Stimulated activated CD8-positive, alpha-beta memory T cell treated with anti-CD3 and anti-CD28 coated beads, Interleukin-2, amount 100 ng/mL, for 1 hour (primary cell): ENCODE measurements at regions not wholly inside any gene's neighbourhood (a gene's known extent, or its start where the extent isn't known, plus 50 kb on each side); places are given as distances from the start of the nearest gene placed in this dataset.

ENCODE experiments used
- DNase-seq, 2 donors: peaks; one replicate each; pipeline ENCODE4 v3.0.0-alpha.2; 2020; ENCODE audit warnings: low read depth in 2 of 2

DNA sequence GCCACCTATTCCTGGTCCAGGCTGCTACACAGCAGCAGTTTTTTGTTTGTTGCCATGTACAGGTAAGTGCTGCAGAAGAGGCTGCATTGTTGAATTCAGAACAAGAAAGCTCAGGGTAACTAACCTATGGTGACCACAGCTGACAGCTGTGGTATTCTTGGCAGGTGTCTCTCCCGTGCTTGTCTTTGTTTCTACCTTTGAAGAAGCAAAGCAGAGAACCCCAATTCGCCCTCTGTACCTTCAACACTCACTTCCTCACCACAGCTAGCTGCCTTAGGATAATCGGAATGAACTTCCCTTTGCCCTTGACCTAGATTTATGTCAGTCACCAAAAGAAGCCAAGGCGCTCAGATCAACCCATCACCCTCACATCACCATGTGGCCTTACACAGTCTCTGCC is 1703.3 kb upstream of the SLC10A2 start:
- DNase-seq: no peak

DNA sequence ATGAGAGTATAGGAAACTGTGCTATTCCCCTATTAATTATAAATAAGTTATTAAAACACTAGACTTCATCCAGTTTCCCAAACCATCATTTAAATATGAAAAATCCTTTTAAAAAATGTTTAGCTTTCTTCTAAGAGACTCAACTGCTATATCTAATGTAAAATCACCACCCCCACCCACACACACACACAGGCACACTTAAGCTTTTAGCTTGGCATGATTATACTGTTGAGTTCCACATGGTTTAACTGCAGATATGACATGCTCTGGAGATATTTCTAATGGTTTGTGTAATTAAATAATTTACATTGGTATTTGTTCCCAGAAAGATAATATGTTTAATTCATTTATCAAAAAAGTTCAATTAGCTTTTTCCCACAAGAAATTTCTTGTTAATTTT is 1700.1 kb upstream of the SLC10A2 start:
- DNase-seq: no peak

DNA sequence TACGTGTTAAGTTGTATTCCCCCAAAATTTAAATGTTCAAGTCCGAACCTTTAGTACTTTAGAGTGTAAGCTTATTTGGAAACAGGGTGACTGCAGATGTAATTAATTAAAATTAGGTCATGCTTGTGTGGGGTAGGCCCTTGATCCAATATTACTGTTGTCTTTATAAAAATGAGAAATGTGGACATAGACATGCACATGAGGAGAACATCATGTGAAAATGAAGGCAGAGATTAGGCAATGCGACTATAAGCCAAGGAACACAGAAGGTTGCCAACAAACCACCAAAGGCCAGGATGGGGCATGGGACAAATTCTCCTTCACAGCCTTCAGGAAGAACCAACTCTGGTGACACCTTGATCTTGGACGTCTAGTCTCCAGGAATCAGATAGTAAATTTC is 1698.4 kb upstream of the SLC10A2 start:
- DNase-seq: no peak

DNA sequence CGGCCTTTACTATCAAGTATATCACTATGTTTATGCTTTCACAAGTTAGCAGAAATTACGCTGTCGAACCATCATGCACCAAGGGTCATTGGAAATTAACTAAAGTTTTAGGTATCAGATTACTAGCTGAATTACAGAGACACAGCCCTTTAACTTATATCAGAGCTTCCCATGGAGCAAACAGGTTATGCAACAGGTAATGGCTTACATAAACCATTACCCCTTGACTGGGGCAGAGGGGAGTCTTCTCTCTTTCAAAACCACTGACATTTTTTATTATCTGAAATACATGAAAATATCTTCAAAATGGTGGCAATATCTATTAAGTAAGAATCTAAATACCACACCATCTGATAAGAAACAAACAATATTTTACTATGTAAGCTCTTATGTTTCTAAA is 1692.9 kb upstream of the SLC10A2 start:
- DNase-seq: no peak

DNA sequence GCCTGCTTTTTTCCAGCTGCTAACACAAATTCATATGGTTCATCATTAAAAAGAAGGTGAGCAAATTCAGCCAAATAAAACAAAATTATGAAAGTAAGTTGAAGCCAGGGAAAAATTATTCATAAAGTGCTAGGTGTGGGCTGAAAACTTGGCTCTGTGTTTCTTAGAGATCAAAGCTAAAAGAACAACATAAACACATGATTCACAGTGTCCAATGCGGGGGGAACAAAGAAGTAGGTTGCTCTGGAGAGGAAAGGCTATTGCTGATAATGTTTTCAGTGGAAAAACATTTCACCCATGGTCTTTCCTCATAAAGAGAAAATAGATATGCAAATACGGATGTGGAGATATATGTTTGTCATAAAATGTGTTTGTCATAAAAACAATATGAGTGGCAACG is 1691.5 kb upstream of the SLC10A2 start:
- DNase-seq: no peak

DNA sequence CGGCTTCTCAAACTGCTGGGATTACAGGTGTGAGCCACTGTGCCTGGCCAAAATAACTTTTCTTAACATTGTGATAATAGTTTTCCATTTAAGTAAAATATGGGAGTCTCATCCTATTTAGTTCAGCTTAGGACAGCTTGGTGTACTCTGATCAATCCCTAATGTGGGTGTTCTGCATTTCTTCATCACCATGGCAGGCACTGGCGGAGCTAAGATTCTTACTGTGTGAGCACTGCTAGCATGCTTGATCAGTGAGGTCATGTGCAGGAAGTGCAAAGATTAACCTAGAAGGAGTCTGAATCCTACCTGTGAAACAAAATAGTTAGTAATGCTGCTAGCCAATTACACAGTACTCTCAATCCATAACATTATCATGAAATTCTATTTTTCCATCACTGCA is 1684.2 kb upstream of the SLC10A2 start:
- no peak for DNase-seq

DNA sequence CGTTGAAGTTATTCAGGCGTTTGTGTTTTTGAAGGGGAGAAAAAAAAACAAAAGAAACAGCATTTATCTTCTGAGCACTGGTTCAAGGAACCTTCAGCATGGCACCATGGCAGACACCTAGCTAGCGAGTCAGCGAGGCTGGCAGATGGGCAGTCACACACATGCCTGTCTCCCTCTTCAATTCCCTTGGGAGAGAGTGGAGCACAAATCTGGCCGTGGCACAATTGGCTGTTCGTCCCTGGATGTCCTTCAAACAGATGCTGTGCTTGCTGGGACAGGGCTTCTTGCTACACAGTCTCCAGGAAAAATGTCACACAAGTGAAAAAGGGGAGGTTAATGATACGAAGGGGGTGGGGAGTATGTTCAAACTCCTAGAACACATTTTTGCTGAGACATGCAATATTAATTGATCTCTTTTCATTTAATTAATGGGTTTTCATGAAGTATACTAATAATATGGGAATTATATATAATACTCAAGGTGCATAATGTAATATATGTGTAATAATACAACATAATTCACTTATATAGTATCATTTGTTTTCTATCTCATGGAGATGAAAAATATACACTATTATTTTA is 1674.5 kb upstream of the SLC10A2 start:
- DNase-seq: no peak

DNA sequence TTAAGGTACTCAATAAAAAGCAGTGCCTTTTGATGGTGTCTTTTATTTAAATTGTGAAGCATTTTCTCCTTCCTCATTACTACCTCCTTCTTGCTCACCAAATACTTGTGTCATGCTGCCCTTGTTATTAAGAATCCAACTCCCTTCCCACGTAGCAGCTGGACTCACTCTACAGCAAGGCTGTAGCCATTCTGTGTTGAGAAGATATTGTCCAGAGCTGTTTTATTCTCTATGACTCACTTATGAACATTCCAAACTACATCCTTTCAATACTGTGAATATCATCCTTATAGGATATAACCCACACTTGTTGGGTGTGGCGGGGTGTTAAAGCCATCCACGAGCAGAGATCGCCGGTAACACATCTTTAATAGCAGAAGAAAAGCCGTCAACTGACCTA is 1671.5 kb upstream of the SLC10A2 start:
- no peak for DNase-seq

DNA sequence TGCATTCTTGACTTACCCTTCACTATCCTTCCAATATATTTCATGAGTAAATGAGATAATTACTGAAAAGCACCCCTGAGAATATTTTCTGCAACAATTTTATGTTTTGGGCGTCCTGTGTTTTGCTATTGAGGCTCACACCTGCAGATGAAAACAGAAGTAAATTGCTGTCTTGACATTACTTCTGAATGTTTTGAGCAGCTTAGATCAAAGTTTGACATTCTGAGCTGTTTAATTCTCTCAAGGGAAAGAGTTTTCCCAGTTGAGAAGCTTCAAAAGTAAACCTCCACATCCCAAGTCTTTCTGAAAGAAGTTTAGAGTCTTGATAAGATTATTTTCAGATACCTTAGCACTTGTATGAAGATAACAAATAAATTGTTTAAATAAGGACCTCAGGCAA is 1667.2 kb upstream of the SLC10A2 start:
- DNase-seq: no peak

DNA sequence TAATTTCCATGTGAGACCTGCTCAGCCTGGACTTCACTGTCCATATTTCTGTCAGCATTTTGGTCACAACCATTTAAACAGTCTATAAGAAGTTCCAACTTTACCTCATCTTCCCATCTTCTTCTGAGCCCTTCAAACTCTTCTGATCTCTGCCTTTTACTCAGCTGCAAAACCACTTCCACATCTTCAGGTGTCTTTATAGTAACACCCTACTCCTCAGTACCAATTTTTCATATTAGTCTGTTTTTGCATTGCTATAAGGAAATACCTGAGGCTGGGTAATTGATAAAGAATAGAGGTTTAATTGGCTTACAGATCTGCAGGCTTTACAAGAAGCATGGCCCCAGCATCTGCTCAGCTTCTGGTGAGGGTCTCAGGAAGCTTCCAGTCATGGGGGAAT is 1648.9 kb upstream of the SLC10A2 start:
- no peak for DNase-seq

DNA sequence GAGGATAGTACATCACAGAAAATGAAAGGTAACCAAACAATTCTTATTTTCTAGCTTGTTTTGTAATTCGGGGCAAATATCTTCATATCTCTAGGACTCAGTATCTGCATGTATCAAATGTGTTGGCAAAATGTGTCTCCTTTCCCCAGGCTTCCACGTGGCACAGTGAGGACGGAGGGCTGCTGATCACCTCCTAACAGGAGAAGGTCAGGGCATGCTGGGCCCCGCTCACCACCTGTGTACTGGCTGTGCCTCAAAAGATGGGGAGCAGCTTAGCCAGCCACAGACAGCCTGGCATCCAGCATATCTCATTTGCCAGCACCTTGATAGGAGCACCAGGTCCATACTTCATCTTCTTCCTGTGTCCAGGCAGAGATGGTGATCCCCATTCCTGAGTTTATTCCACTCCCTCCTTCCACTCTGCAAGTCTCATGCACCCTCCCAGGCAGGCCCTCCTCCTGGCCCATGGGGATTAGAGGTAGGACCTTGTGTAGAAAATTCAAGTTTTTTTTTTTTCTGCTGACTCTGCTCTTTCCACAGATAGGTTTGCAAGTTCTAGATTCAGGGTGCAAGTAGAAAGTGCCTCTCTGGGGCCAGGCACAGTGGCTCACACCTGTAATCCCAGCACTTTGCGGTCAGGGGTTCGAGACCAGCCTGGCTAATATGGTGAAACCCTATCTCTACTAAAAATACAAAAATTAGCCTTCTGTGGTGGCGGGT is 1639.0 kb upstream of the SLC10A2 start:
- DNase-seq: no peak

DNA sequence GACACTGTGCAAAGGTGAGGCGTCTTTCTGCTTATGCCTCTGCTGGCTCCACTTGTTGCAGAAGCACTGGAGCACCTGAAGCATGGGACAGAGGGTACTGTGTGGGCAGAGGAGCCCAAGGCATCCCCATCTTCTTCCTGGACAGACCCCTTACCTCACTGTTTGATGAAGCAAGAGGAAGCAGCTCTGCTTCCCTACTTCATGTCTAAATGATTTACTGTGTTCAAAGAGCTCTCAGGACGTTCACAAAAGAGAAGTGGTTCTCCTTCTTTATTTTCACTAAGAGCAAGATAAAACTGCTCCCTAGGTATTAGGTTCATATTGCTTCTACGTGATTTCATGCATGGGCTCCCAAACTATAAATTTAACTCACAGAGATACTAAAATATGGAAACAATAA is 1635.4 kb upstream of the SLC10A2 start:
- no peak for DNase-seq

DNA sequence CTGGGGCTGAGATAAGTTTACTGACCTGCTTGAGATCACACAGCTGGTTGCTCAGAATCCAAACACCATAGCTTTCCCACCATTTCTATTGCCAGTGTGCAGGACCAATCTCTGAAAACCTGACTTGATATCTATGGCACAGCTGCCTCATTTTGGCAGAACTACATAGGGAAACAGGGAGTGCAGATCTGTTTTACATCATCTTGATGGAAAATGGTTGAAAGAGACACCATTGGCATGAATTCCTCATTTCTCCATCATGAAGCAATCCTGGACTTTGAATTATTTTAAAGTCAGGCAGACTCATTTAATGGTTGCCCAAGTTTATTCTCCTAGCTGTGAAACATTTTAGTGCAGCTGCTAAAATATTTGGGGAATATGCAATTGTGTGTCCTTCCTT is 1628.2 kb upstream of the SLC10A2 start:
- DNase-seq: no peak

DNA sequence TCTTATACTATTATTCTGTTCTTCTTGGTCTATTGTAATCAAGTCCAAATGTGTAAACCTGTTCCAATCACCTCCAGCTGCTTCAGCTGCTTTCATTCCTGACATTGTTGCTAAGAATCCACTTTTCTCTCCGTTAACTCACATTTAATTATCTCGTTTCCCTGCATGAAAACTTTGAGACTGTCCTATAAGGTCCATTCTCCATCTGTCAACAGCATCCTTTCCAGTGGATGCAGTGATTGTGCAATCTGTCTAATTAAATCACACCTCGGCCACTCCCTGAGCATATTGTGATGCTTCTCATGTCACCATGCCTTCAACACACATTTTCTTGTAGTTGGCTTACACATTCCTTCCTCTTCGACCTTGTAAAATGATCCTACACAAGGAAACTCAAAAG is 1626.9 kb upstream of the SLC10A2 start:
- no peak for DNase-seq

DNA sequence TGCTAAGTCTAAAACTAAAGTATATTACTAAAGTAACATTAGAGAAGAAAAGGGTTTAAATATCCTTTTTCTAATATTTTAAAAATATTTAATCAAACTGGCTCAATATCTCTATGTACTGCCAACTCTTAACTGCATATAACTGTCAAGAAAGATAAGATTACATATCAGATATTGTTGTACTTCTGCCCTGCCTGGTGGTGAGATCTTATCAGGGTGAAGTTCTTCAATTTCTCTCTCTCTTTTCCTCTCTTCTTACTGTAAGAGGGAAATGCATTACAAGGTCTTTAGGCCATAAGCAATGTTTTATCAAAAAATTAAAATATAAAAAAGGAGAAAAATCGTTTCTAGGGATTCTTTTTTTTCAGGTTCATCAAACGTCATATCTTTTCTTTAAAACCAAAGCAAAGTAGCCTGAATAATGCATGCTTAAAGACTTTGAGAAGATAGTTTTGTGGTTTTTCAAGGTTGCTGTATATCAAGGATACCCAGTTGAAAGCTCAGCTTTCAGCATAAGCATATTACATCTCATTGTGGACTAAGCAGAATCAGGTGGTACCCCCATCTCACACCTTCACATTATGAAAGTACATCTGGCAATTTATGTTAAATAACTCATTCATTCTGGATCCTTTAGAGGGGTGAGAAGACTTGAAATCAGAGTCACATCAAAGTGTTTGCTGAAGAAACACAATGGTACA is 1625.7 kb upstream of the SLC10A2 start:
- no peak for DNase-seq

DNA sequence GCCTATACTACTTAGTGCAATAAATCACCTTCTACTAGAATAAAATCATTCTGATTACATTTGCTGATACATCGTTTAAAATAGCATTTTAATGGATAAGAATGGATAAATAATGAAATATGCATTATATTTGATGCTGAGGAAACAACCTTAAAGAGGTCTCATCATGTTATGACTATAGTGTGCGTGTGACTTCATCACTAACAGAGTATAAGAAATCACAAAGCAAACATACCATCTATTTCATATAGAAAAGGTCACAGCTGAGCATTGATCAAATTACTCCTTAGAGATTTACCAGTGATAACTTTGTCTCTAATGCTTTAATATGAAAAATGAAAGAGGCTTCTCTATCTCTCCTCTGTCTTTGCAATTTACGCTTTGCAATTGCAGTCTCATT is 1620.3 kb upstream of the SLC10A2 start:
- DNase-seq: no peak

DNA sequence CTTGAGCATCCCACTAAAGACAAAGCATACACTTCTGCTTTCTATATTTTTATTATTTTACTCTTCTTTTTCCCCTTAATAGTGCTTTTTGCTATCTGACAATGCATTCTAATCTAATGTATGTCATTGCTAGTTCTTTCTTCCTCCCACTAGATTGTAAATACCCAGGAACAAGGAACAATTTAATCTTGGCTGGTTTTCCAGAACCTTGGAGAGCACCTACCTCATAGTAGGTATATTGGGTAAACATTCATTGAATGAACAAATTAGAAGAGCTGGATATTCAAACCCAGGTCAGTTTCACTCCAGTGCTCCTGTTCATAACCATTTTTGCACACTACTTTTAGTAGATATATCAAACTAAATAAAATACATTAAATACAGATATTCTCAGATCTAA is 1617.6 kb upstream of the SLC10A2 start:
- DNase-seq: no peak

DNA sequence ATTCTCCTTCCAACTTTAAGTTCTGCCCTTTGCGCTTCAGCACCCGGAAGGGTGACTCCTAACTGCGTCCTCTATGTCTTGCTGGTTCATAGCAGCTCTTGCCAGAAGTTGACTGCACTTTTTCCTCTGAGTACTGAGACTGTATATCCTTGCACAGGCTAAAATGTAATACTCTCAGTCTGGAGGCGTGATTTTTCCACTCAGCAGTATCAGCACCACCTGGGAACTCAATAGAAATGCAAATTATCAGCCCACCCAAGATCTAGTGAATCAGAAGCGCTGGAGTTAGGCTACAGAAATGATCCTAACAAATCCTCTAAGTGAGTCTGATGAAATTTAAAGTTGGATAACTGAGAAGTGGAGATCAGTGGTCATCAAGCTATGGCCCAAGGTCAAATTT is 1611.9 kb upstream of the SLC10A2 start:
- DNase-seq: no peak

DNA sequence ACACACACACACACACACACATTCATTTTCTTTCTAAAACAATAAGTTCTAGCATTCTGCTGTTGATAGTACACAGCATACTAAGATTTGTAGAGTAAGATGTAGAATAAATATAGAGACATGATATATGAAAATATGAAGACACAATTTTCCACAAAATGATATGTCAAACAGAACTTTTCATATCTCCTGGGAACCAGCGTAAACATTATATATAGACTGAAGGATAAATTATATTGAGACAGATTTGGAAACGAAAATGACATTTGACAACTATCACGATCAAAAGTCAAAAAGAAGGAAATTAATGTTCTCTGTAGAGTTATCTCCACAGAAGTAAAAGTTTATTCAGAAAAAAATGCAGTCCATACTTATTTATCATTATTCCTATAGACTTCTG is 1605.7 kb upstream of the SLC10A2 start:
- DNase-seq: no peak

DNA sequence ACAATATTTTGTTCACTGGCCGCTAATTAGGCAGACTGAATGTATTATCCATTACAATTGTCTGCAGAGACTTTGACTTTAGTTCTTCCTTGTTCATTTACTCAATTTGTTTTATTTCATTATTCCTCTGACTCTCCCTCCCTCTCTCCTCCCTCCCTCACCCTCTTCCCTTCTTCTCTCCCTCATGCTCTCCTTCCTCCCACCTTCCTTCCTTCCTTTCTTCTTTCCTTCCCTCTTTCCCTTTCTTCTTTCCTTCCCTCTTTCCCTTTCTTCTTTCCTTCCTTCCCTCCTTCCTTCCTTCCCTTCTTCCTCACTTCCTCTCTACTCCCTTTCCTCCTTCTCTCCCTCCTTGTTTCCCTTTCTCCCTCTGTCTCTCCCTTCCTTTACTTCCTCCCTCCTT is 1591.0 kb upstream of the SLC10A2 start:
- DNase-seq: no peak

DNA sequence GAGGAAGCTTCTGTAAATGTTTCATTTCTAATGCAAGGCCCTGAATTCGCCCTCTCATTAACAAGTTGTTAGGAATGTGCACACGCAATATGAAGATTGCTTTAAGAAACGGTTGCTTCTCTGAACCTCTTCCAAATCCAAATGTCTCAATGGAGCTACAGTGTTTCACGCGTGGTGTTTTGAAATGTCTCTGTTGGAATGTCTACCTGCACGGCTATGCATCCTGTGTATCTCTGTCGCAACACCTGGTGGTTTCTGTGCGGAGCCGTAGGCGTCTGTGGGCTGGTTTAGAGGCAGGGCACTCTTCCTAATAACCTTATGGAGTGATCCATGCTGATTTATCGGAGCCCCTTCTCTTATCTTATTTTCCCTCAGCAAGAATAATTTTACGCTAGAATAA is 1584.2 kb upstream of the SLC10A2 start:
- DNase-seq: no peak

DNA sequence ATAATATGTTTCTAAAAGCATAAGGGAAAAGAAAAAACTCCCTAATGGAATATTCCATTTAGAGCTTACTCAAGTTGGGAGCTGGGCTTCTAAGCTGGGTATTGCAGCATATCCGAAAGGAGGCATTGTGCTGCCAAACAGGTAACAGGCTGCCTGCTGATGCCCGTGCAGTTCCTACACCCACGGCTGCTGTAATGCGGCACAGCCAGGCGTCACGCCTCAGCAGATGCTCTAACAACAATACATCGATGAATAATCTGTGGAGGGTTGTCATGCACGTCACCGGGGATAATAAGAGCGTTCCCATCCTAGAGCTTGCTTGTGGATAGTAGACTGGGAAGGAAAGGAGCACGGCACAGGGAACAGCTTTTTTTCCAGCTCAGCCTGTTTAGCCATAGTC is 1582.1 kb upstream of the SLC10A2 start:
- DNase-seq: no peak

DNA sequence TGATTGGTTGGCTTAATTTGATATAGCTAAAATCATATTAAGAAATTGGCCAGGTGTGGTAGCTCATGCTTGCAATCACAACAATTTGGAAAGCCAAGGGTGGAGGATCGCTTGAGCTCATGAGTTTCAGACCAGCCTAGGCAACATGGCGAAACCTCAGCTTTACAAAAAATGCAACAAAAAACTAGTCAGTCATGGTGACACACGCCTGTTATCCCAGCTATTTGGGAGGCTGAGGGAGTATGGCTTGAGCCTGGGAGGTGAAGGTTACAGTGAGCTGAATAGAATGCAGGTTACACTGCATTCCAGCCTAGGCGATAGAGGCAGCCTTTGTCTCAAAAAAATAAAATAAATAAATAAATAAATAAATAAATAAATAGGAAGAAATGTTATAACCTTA is 1579.6 kb upstream of the SLC10A2 start:
- DNase-seq: no peak

DNA sequence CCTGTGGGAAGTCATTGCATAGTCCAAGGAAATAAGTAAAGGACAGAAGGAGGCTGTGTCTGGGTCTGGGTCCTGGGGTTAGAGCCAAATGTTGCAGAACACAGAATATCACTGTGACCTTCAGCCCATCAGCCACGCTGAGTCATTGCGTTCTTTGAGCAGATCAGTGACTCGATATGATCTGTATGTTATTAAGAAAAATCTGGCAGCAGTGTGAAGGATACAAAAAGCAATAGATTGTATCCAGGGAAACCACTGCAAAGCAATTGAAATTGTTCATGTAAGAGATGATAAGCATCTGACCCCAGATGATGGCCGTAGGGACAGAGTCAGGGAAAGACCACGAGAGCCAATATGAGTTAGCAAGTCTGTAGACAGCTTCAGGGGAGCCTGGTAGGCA is 1575.1 kb upstream of the SLC10A2 start:
- no peak for DNase-seq
